ENCODE measurements at regions not wholly inside any gene's neighbourhood (a gene's known extent, or its start where the extent isn't known, plus 50 kb on each side); places are given as distances from the start of the nearest gene placed in this dataset.

GRCh38 chr3:933326-933725 is 159.5 kb upstream of the CNTN6 start:
- DNase-seq (ENCODE audit: low spot score) = no peak

GRCh38 chr3:944786-945185 is 148.0 kb upstream of the CNTN6 start:
- no peak for DNase-seq (ENCODE audit: low spot score)

- no peak for DNase-seq (ENCODE audit: low spot score)
Observed at GRCh38 chr3:945738-946137, 147.1 kb upstream of the CNTN6 start.

GRCh38 chr3:952906-953305 is 139.9 kb upstream of the CNTN6 start:
- DNase-seq (ENCODE audit: low spot score) = no peak

GRCh38 chr3:963255-963654 is 129.6 kb upstream of the CNTN6 start:
- DNase-seq (ENCODE audit: low spot score) = no peak

- DNase-seq (ENCODE audit: low spot score) = no peak
Observed at GRCh38 chr3:963755-964154, 129.1 kb upstream of the CNTN6 start.

GRCh38 chr3:965826-966225 is 127.0 kb upstream of the CNTN6 start:
- DNase-seq (ENCODE audit: low spot score) = no peak

GRCh38 chr3:966341-966740 is 126.5 kb upstream of the CNTN6 start:
- DNase-seq (ENCODE audit: low spot score) = no peak

GRCh38 chr3:973340-973739 is 119.5 kb upstream of the CNTN6 start:
- DNase-seq (ENCODE audit: low spot score) = no peak

- no peak for DNase-seq (ENCODE audit: low spot score)
Observed at GRCh38 chr3:976006-976405, 116.8 kb upstream of the CNTN6 start.

GRCh38 chr3:981156-981555 is 111.7 kb upstream of the CNTN6 start:
- DNase-seq (ENCODE audit: low spot score) = no peak

- DNase-seq (ENCODE audit: low spot score) = no peak
Observed at GRCh38 chr3:988785-989184, 104.0 kb upstream of the CNTN6 start.

- DNase-seq (ENCODE audit: low spot score) = no peak
Observed at GRCh38 chr3:992871-993270, 100.0 kb upstream of the CNTN6 start.

- DNase-seq (ENCODE audit: low spot score) = no peak
Observed at GRCh38 chr3:1002010-1002409, 90.8 kb upstream of the CNTN6 start.

GRCh38 chr3:1007866-1008265 is 85.0 kb upstream of the CNTN6 start:
- no peak for DNase-seq (ENCODE audit: low spot score)

GRCh38 chr3:1010228-1010627 is 82.6 kb upstream of the CNTN6 start:
- DNase-seq (ENCODE audit: low spot score) = no peak

GRCh38 chr3:1015826-1016225 is 77.0 kb upstream of the CNTN6 start:
- DNase-seq (ENCODE audit: low spot score) = no peak

GRCh38 chr3:1017870-1018269 is 75.0 kb upstream of the CNTN6 start:
- DNase-seq (ENCODE audit: low spot score) = no peak

- DNase-seq (ENCODE audit: low spot score) = no peak
Observed at GRCh38 chr3:1019157-1019556, 73.7 kb upstream of the CNTN6 start.

- no peak for DNase-seq (ENCODE audit: low spot score)
Observed at GRCh38 chr3:1026395-1026794, 66.4 kb upstream of the CNTN6 start.

- DNase-seq (ENCODE audit: low spot score) = no peak
Observed at GRCh38 chr3:1036207-1036826, 56.5 kb upstream of the CNTN6 start.

- DNase-seq (ENCODE audit: low spot score) = no peak
Observed at GRCh38 chr3:1037631-1038030, 55.2 kb upstream of the CNTN6 start.
